ENCODE measurements at regions not wholly inside any gene's neighbourhood (a gene's known extent, or its start where the extent isn't known, plus 50 kb on each side); places are given as distances from the start of the nearest gene placed in this dataset.

GRCh38 chr1:191575746-191576145 lies 582.5 kb upstream of the RGS18 start:
- intact Hi-C loops (cut with micrococcal nuclease), result no loop called here

GRCh38 chr1:191577213-191577612 lies 581.0 kb upstream of the RGS18 start:
- intact Hi-C loops (cut with micrococcal nuclease), result no loop called here

- intact Hi-C loops (cut with micrococcal nuclease), result no loop called here
Observed at GRCh38 chr1:191578281-191578680, 580.0 kb upstream of the RGS18 start.

GRCh38 chr1:191579019-191579418 lies 579.2 kb upstream of the RGS18 start:
- intact Hi-C loops (cut with micrococcal nuclease), result no loop called here

- intact Hi-C loops (cut with micrococcal nuclease), result no loop called here
Observed at GRCh38 chr1:191582169-191582568, 576.1 kb upstream of the RGS18 start.

GRCh38 chr1:191585095-191585494 lies 573.2 kb upstream of the RGS18 start:
- intact Hi-C loops (cut with micrococcal nuclease), result no loop called here

- intact Hi-C loops (cut with micrococcal nuclease), result no loop called here
Observed at GRCh38 chr1:191588905-191589304, 569.4 kb upstream of the RGS18 start.

GRCh38 chr1:191589536-191589935 lies 568.7 kb upstream of the RGS18 start:
- intact Hi-C loops (cut with micrococcal nuclease), result no loop called here

GRCh38 chr1:191590578-191590977 lies 567.7 kb upstream of the RGS18 start:
- intact Hi-C loops (cut with micrococcal nuclease), result no loop called here

GRCh38 chr1:191592039-191592438 lies 566.2 kb upstream of the RGS18 start:
- intact Hi-C loops (cut with micrococcal nuclease), result no loop called here

- intact Hi-C loops (cut with micrococcal nuclease), result no loop called here
Observed at GRCh38 chr1:191592907-191593306, 565.4 kb upstream of the RGS18 start.

GRCh38 chr1:191595170-191595569 lies 563.1 kb upstream of the RGS18 start:
- intact Hi-C loops (cut with micrococcal nuclease), result no loop called here

GRCh38 chr1:191608367-191608766 lies 549.9 kb upstream of the RGS18 start:
- intact Hi-C loops (cut with micrococcal nuclease), result no loop called here

GRCh38 chr1:191609305-191609704 lies 549.0 kb upstream of the RGS18 start:
- intact Hi-C loops (cut with micrococcal nuclease), result no loop called here

GRCh38 chr1:191615101-191615821 lies 543.0 kb upstream of the RGS18 start:
- intact Hi-C loops (cut with micrococcal nuclease), result no loop called here

GRCh38 chr1:191618181-191618580 lies 540.1 kb upstream of the RGS18 start:
- intact Hi-C loops (cut with micrococcal nuclease), result no loop called here

GRCh38 chr1:191620883-191621282 lies 537.4 kb upstream of the RGS18 start:
- intact Hi-C loops (cut with micrococcal nuclease), result no loop called here

- intact Hi-C loops (cut with micrococcal nuclease), result no loop called here
Observed at GRCh38 chr1:191624044-191624443, 534.2 kb upstream of the RGS18 start.

- intact Hi-C loops (cut with micrococcal nuclease), result no loop called here
Observed at GRCh38 chr1:191629836-191630235, 528.4 kb upstream of the RGS18 start.

GRCh38 chr1:191634801-191635508 lies 523.3 kb upstream of the RGS18 start:
- intact Hi-C loops (cut with micrococcal nuclease), result no loop called here

- intact Hi-C loops (cut with micrococcal nuclease), result no loop called here
Observed at GRCh38 chr1:191636345-191636744, 521.9 kb upstream of the RGS18 start.

GRCh38 chr1:191641420-191642260 lies 516.6 kb upstream of the RGS18 start:
- intact Hi-C loops (cut with micrococcal nuclease), result no loop called here

All from T-helper 2 cell treated with Interferon-gamma antibody and Interleukin-4, amounts not matched to agents 100 ng/mL and 5 ng/mL, for 36 hours (primary cell).